GM12878 (cell line): ENCODE measurements at regions not wholly inside any gene's neighbourhood (a gene's known extent, or its start where the extent isn't known, plus 50 kb on each side); places are given as distances from the start of the nearest gene placed in this dataset.
"Not testable (repeated sequence)": the region's sequence is repeated elsewhere in the genome, so short reads cannot be mapped to it uniquely, and the experiment has no call there.

Source experiments
- ATAC-seq: fragments of 200-7000 bp; cut with Tn5 transposase; 3 replicates; pipeline ENCODE4 v1.9.1; 2020; ENCODE audit warnings: mild to moderate bottlenecking, moderate library complexity
- BruUV-seq: library from RNA; stranded (reverse); fragments of 400-500 nt; replicated peaks from 2 replicates; lab custom pipeline; 2021; lab: Mats Ljungman, UMichigan
- CTCF ChIA-PET: fragments of 300-600 bp; sonication (Branson Sonifier 250); formaldehyde crosslinking; extraction: SDS; loops from one replicate; lab custom pipeline; 2021; ENCODE audit warnings: inconsistent platforms; lab: Yijun Ruan, JAX
- POLR2A ChIA-PET: fragments of 350-600 bp; formaldehyde crosslinking; extraction: SDS; loops from one replicate; lab custom pipeline; 2021; ENCODE audit warnings: inconsistent platforms; lab: Charles Lee
- RAD21 ChIA-PET: fragments of 300-600 bp; sonication (Branson Sonifier 250); formaldehyde crosslinking; loops from one replicate; lab custom pipeline; 2023; ENCODE audit warnings: antibody characterized with exemption; ENCODE audit not compliant: unreplicated experiment; lab: Charles Lee
- SMC1A ChIA-PET: fragments of 300-600 bp; sonication (Branson Sonifier 250); formaldehyde crosslinking; loops from one replicate; lab custom pipeline; 2023; ENCODE audit not compliant: unreplicated experiment, uncharacterized antibody; lab: Charles Lee
- DNase-seq: peaks from one replicate; pipeline ENCODE4 v3.0.0-alpha.2; 2011; ENCODE audit warnings: low read depth, low spot score
- FAIRE-seq: peaks from 3 replicates; lab custom pipeline; 2011; peaks lifted over from hg19 to GRCh38; lab: Jason Lieb, UNC
- H2AFZ ChIP-seq: 2 replicates; pipeline ENCODE4 v1.6.0; 2011; ENCODE audit warnings: low read depth, low read length, control low read depth; ENCODE audit not compliant: control insufficient read depth
- H3K27ac ChIP-seq: 2 replicates; pipeline ENCODE4 v1.5.1; 2011; ENCODE audit warnings: control low read depth; ENCODE audit not compliant: control insufficient read depth, insufficient read depth
- H3K27me3 ChIP-seq, 2 experiments: replicated peaks in 1 of 2; 2 replicates each; pipeline versions ENCODE4 v1.6.0 to v1.6.1; 2011; ENCODE audit warnings: low read length in 1 of 2; ENCODE audit not compliant: control insufficient read depth in 2 of 2, insufficient read depth in 2 of 2
- H3K36me3 ChIP-seq, 2 experiments: 2 replicates each; pipeline ENCODE4 v1.5.1; 2011; ENCODE audit warnings: low read length in 1 of 2; ENCODE audit not compliant: control insufficient read depth in 2 of 2, insufficient read depth in 2 of 2
- H3K4me1 ChIP-seq: 2 replicates; pipeline ENCODE4 v1.6.1; 2011; ENCODE audit warnings: mild to moderate bottlenecking, low read length, moderate library complexity, mixed read lengths; ENCODE audit not compliant: control insufficient read depth, insufficient read depth
- H3K4me2 ChIP-seq: 2 replicates; pipeline ENCODE4 v1.6.0; 2011; ENCODE audit warnings: control low read depth; ENCODE audit not compliant: control insufficient read depth, insufficient read depth
- H3K4me3 ChIP-seq: fragments of 200-600 bp; sonication (generic); 2 replicates; pipeline ENCODE4 v1.5.1; 2016
- H3K79me2 ChIP-seq: 2 replicates; pipeline ENCODE4 v1.6.0; 2011; ENCODE audit warnings: low read length; ENCODE audit not compliant: control insufficient read depth, insufficient read depth
- H3K9ac ChIP-seq: 2 replicates; pipeline ENCODE4 v1.8.0; 2011; ENCODE audit warnings: low read length, control low read depth, mixed read lengths; ENCODE audit not compliant: control insufficient read depth, insufficient read depth
- H3K9me3 ChIP-seq: replicated peaks from 3 replicates; pipeline ENCODE4 v1.5.1; 2011; ENCODE audit warnings: mild to moderate bottlenecking, low read length; ENCODE audit not compliant: control insufficient read depth, insufficient read depth
- H4K20me1 ChIP-seq: 2 replicates; pipeline ENCODE4 v1.6.0; 2011; ENCODE audit not compliant: control insufficient read depth, insufficient read depth
- BRCA1 ChIP-seq: IDR thresholded peaks from 2 replicates; pipeline ENCODE4 v1.6.1; 2011; ENCODE audit warnings: low read depth, low read length, improper control_type of control experiment
- CBX5 ChIP-seq: sonication (generic); IDR thresholded peaks from 2 replicates; pipeline ENCODE4 v1.6.1; 2016; ENCODE audit warnings: low read depth, moderate library complexity, mild to moderate bottlenecking, inconsistent platforms
- HDAC6 ChIP-seq: fragments of 200-600 bp; sonication (generic); IDR thresholded peaks from one replicate; pipeline ENCODE4 v1.8.0; 2017; ENCODE audit warnings: antibody characterized with exemption; ENCODE audit not compliant: unreplicated experiment
- JUNB ChIP-seq: IDR thresholded peaks from 2 replicates; pipeline ENCODE4 v1.6.1; 2016; ENCODE audit warnings: antibody characterized with exemption, mild to moderate bottlenecking
- SMAD1 ChIP-seq: fragments of 450-650 bp; IDR thresholded peaks from 2 replicates; pipeline ENCODE4 v1.6.1; 2018; ENCODE audit warnings: mild to moderate bottlenecking, low read depth; ENCODE audit not compliant: partially characterized antibody
- WRNIP1 ChIP-seq: IDR thresholded peaks from 2 replicates; pipeline ENCODE4 v1.6.1; 2011; ENCODE audit warnings: low read depth, low read length, improper control_type of control experiment, borderline replicate concordance
- WGBS: methylation state at CpG from one replicate; pipeline ENCODE4 v1.1.6; 2016; ENCODE audit warnings: low lambda C conversion rate; ENCODE audit not compliant: insufficient replicate concordance, insufficient coverage; ENCODE audit errors: missing lambda C conversion rate; 5-methylcytosine and 5-hydroxymethylcytosine counted together
- in situ Hi-C: fragments of 300-500 bp; cut with MboI; formaldehyde crosslinking; loops from 9 replicates; pipeline ENCODE4 v1.14.3; 2018; ENCODE audit warnings: mixed read lengths
- intact Hi-C: fragments of 100-400 bp; cut with micrococcal nuclease; formaldehyde crosslinking; loops from one replicate; pipeline ENCODE4 v1.14.2; 2022; ENCODE audit not compliant: unreplicated experiment

DNA sequence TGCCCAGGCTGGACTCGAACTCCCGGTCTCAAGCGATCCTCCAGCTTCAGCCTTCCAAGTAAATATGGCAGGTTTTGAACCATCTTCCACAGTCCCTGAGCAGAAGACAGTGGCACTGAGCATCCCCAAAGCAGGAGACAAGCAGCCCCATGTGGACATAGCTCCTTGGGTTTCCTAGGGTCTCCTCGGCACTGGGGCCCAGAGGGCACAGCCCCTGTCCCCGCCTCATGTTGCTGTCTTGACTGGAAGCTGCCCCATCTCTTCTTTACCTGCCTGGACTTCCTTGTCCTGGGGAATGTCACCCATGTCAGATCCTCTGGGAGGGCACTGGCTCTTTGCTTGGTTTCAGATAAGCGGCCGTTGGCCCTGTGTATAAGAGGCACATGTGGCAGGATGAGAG lies 263.7 kb upstream of the RAB4A start (continued):
- TF ChIP-seq WRNIP1 = no peak
- TF ChIP-seq CBX5 = no peak
- no peak for TF ChIP-seq JUNB
- TF ChIP-seq SMAD1 = no peak
- TF ChIP-seq, all 136 proteins: peak for 0

DNA sequence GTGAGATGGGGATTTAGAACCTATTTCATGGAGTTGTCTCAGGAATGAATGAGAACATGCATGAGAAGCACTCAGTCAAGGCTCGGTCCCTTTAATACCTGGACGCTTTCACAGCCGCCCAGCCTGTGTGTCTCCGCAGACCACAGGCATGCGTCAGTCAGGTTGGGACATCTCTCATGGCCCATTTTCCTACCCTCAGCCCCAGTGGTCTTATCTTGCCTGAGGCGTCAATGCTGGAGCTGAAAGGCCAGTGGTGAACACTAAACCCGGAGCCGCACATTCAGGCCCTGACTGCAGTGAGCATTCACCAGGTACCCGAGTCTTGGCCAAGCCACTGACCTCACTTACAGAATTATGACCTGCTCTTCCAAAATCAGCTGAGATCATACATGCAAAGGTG lies 263.2 kb upstream of the RAB4A start:
- DNase-seq (no peak), ATAC-seq (no peak), FAIRE-seq (no peak)
- H3K4me1 ChIP-seq = no peaks in the 10 kb centered on the region
- WGBS = 68% methylated on average over 9 of the region's 9 CpGs
- H4K20me1 ChIP-seq = no peaks in the 10 kb centered on the region
- CTCF ChIA-PET = no interaction called here
- peaks cover 1 to 3% of the 10 kb centered on the region in 2 experiments; a peak in 3 of 4 replicates for H3K27me3 ChIP-seq
- no TSS peak for BruUV-seq
- SMC1A ChIA-PET = no interaction called here
- H3K79me2 ChIP-seq = no peaks in the 10 kb centered on the region
- H3K27ac ChIP-seq = no peak overlapping the region
- RAD21 ChIA-PET = no interaction called here
- H2AFZ ChIP-seq = no peak overlapping the region
- H3K36me3 ChIP-seq = no peaks in the 10 kb centered on the region
- in situ Hi-C loops = no loop called here
- intact Hi-C loops = no loop called here
- TF ChIP-seq HDAC6 = no peak
- TF ChIP-seq BRCA1 = no peak
- H3K9ac ChIP-seq = no peak overlapping the region
- POLR2A ChIA-PET = no interaction called here
- H3K4me3 ChIP-seq = no peak overlapping the region
- H3K4me2 ChIP-seq = no peak overlapping the region
- no peaks in the 10 kb centered on the region for H3K9me3 ChIP-seq

DNA sequence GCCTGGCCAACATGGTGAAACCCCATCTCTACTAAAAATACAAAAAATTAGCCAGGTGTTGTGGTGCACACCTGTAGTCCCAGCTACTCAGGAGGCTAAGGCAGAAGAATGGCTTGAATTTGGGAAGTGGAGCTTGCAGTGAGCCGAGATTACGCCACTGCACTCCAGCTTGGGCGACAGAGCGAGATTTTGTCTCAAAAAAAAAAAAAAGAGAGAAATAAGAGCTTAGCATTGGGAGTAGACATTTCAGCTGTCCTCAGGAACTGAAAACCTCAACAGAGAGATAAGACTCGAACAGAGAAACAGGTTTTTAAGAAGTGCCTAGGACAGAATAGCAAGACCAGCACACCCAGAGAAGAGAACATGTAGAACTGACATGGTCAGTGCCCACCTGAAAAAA lies 262.6 kb upstream of the RAB4A start:
- RAD21 ChIA-PET, H3K79me2 ChIP-seq, H3K4me3 ChIP-seq, H3K27ac ChIP-seq, H2AFZ ChIP-seq, SMC1A ChIA-PET, H3K9me3 ChIP-seq, H4K20me1 ChIP-seq, H3K4me2 ChIP-seq, intact Hi-C loops, BruUV-seq, H3K9ac ChIP-seq, POLR2A ChIA-PET, H3K36me3 ChIP-seq, H3K4me1 ChIP-seq, H3K27me3 ChIP-seq, DNase-seq, in situ Hi-C loops, FAIRE-seq, ATAC-seq, CTCF ChIA-PET: not testable (repeated sequence)
- WGBS = 0% methylated on average over 4 of the region's 5 CpGs
